ENCODE measurements at regions not wholly inside any gene's neighbourhood (a gene's known extent, or its start where the extent isn't known, plus 50 kb on each side); places are given as distances from the start of the nearest gene placed in this dataset.
"Not testable (repeated sequence)": the region's sequence is repeated elsewhere in the genome, so short reads cannot be mapped to it uniquely, and the experiment has no call there.

GRCh38 chr12:33205981-33206380, 233.6 kb downstream of the SYT10 start:
- H3K27ac ChIP-seq: no peak overlapping the region
- TF ChIP-seq POLR2AphosphoS5 (IDR thresholded peaks at IDR 0.05) (no peak), POLR2A (IDR thresholded peaks at IDR 0.05) (no peak), CTCF (IDR thresholded peaks at IDR 0.05 in 8 of 11, conservative IDR thresholded peaks at IDR 0.05 in 3 of 11) (no peak)
- no peak for DNase-seq
- H3K4me1 ChIP-seq: no peaks in the 10 kb centered on the region
- H3K36me3 ChIP-seq: no peaks in the 10 kb centered on the region
- 53 to 86% (median 70%) methylated on average over 2 of the region's 2 CpGs for WGBS, 5 donors
- no peak overlapping the region for H3K4me3 ChIP-seq
- intact Hi-C loops (cut with DNase I; ENCODE audit: low total_unique reads): no loop called here
- H3K9me3 ChIP-seq: peaks cover 0 to 14% (median 7%) of the 10 kb centered on the region in 8 donors
- H3K27me3 ChIP-seq (replicated peaks in 1 of 7): no peaks in the 10 kb centered on the region

- DNase-seq; H3K4me3 ChIP-seq; H3K36me3 ChIP-seq; intact Hi-C loops (cut with DNase I; ENCODE audit: low total_unique reads); H3K27me3 ChIP-seq (replicated peaks in 1 of 7); H3K27ac ChIP-seq; H3K4me1 ChIP-seq: not testable (repeated sequence)
- peaks cover 0 to 70% (median 25%) of the 10 kb centered on the region in 8 donors for H3K9me3 ChIP-seq
Observed at GRCh38 chr12:33194389-33194788, 245.2 kb downstream of the SYT10 start.

- Histone ChIP-seq H3K27me3 (replicated peaks in 1 of 7) (no peaks in the 10 kb centered on the region), H3K4me1 (no peaks in the 10 kb centered on the region), H3K27ac (no peak overlapping the region), H3K36me3 (no peaks in the 10 kb centered on the region), H3K9me3 (peaks cover 0 to 66% (median 34%) of the 10 kb centered on the region in 8 donors), H3K4me3 (no peak overlapping the region)
- 68 to 89% (median 78%) methylated on average over 4 of the region's 4 CpGs for WGBS, 5 donors
- TF ChIP-seq POLR2A (IDR thresholded peaks at IDR 0.05): no peak
- TF ChIP-seq CTCF (IDR thresholded peaks at IDR 0.05 in 8 of 11, conservative IDR thresholded peaks at IDR 0.05 in 3 of 11): no peak
- no peak for TF ChIP-seq POLR2AphosphoS5 (IDR thresholded peaks at IDR 0.05)
- DNase-seq: no peak
- intact Hi-C loops (cut with DNase I; ENCODE audit: low total_unique reads): no loop called here
Observed at GRCh38 chr12:33192226-33192625, 247.4 kb downstream of the SYT10 start.

- peaks cover 0 to 51% (median 27%) of the 10 kb centered on the region in 8 donors for H3K9me3 ChIP-seq
- TF ChIP-seq POLR2A (IDR thresholded peaks at IDR 0.05): no peak
- no peak for TF ChIP-seq CTCF (IDR thresholded peaks at IDR 0.05 in 8 of 11, conservative IDR thresholded peaks at IDR 0.05 in 3 of 11)
- TF ChIP-seq POLR2AphosphoS5 (IDR thresholded peaks at IDR 0.05): no peak
- no peaks in the 10 kb centered on the region for H3K27me3 ChIP-seq (replicated peaks in 1 of 7)
- no peak overlapping the region for H3K4me3 ChIP-seq
- H3K27ac ChIP-seq: no peak overlapping the region
- DNase-seq: no peak
- intact Hi-C loops (cut with DNase I; ENCODE audit: low total_unique reads): no loop called here
- H3K36me3 ChIP-seq: no peaks in the 10 kb centered on the region
- H3K4me1 ChIP-seq: no peaks in the 10 kb centered on the region
Observed at GRCh38 chr12:33187409-33187808, 252.2 kb downstream of the SYT10 start.

GRCh38 chr12:33184161-33184560, 255.5 kb downstream of the SYT10 start:
- Histone ChIP-seq H3K36me3 (no peaks in the 10 kb centered on the region), H3K4me3 (no peak overlapping the region), H3K9me3 (peaks cover 0 to 37% (median 22%) of the 10 kb centered on the region in 8 donors), H3K27me3 (replicated peaks in 1 of 7) (no peaks in the 10 kb centered on the region), H3K4me1 (no peaks in the 10 kb centered on the region), H3K27ac (no peak overlapping the region)
- TF ChIP-seq POLR2A (IDR thresholded peaks at IDR 0.05): no peak
- TF ChIP-seq POLR2AphosphoS5 (IDR thresholded peaks at IDR 0.05): no peak
- TF ChIP-seq CTCF (IDR thresholded peaks at IDR 0.05 in 8 of 11, conservative IDR thresholded peaks at IDR 0.05 in 3 of 11): no peak
- intact Hi-C loops (cut with DNase I; ENCODE audit: low total_unique reads): no loop called here
- DNase-seq: no peak
- WGBS, 5 donors: 53 to 84% (median 69%) methylated on average over 3 of the region's 3 CpGs

Data from spleen (tissue), 11 donors.